GM20000 (cell line): ENCODE measurements at regions not wholly inside any gene's neighbourhood (a gene's known extent, or its start where the extent isn't known, plus 50 kb on each side); places are given as distances from the start of the nearest gene placed in this dataset.

Experiments used
- DNase-seq: peaks from one replicate; pipeline ENCODE4 v3.0.0; 2012; ENCODE audit warnings: low spot score
- CTCF ChIP-seq: IDR thresholded peaks from 2 replicates; pipeline ENCODE4 v1.5.1; 2012; ENCODE audit warnings: mild to moderate bottlenecking, control low read depth; ENCODE audit errors: extremely low read depth, missing control alignments

- no peak for TF ChIP-seq CTCF
Measured at GRCh38 chr9:31715250-31715649, 669.2 kb upstream of the ACO1 start.

GRCh38 chr9:31719262-31719661 is 665.2 kb upstream of the ACO1 start:
- no peak for DNase-seq
- no peak for TF ChIP-seq CTCF

More at GRCh38 chr9:31715250-31715649, 669.2 kb upstream of the ACO1 start:
- DNase-seq, result no peak

- DNase-seq, result no peak
Measured at GRCh38 chr9:31730398-31730797, 654.0 kb upstream of the ACO1 start.

GRCh38 chr9:31733166-31733565 is 651.3 kb upstream of the ACO1 start:
- no peak for TF ChIP-seq CTCF
- no peak for DNase-seq

More at GRCh38 chr9:31730398-31730797, 654.0 kb upstream of the ACO1 start:
- no peak for TF ChIP-seq CTCF

GRCh38 chr9:31736581-31737179 is 647.8 kb upstream of the ACO1 start:
- DNase-seq, result no peak
- TF ChIP-seq CTCF, result no peak

GRCh38 chr9:31740705-31741104 is 643.7 kb upstream of the ACO1 start:
- no peak for TF ChIP-seq CTCF
- DNase-seq, result no peak

GRCh38 chr9:31744589-31744988 is 639.9 kb upstream of the ACO1 start:
- DNase-seq, result no peak
- no peak for TF ChIP-seq CTCF
